SH-SY5Y (cell line): ENCODE measurements at regions not wholly inside any gene's neighbourhood (a gene's known extent, or its start where the extent isn't known, plus 50 kb on each side); places are given as distances from the start of the nearest gene placed in this dataset.

Source experiments
- GATA2 ChIP-seq: IDR thresholded peaks from 2 replicates; pipeline ENCODE4 v1.6.1; 2011; ENCODE audit warnings: mild to moderate bottlenecking, low read depth, low read length
- GATA3 ChIP-seq: IDR thresholded peaks from 2 replicates; pipeline ENCODE4 v1.6.1; 2011; ENCODE audit warnings: low read depth, mild to moderate bottlenecking, low read length, moderate library complexity

- TF ChIP-seq GATA2 = no peak
- no peak for TF ChIP-seq GATA3
These were observed 393.9 kb upstream of the RGS6 start for GRCh38 chr14:71538288-71538687.
